Stimulated activated CD8-positive, alpha-beta memory T cell treated with anti-CD3 and anti-CD28 coated beads, Interleukin-2, amount 100 ng/mL, for 1 hour (primary cell): ENCODE measurements at regions not wholly inside any gene's neighbourhood (a gene's known extent, or its start where the extent isn't known, plus 50 kb on each side); places are given as distances from the start of the nearest gene placed in this dataset.
A peak's percentile ranks its signal among the peaks of the same experiment; 100 is the strongest.
"Not testable (repeated sequence)": the region's sequence is repeated elsewhere in the genome, so short reads cannot be mapped to it uniquely, and the experiment has no call there.

Experiments used
- DNase-seq, 2 donors: peaks; one replicate each; pipeline ENCODE4 v3.0.0-alpha.2; 2020; ENCODE audit warnings: low read depth in 2 of 2

DNA sequence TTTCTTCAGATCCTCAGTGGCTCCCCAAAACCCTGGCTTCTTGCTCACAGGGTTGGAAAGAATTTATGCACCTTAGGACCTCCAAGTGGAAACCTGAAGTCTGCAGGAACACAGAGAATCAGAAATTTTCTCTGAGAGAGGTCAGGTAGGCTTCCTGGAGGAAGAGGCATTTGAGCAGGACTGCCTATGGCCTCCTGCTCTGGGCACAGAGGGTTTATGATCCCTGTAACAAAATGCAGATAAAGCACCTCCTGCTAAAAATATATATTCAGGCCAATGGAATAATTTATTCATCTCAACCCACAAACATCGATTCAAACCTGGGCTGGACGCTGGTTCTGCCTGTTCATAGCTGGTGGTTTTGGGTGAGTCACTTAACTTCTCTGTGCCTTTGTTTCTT lies 68.1 kb upstream of the FGF3 start:
- no peak for DNase-seq

DNA sequence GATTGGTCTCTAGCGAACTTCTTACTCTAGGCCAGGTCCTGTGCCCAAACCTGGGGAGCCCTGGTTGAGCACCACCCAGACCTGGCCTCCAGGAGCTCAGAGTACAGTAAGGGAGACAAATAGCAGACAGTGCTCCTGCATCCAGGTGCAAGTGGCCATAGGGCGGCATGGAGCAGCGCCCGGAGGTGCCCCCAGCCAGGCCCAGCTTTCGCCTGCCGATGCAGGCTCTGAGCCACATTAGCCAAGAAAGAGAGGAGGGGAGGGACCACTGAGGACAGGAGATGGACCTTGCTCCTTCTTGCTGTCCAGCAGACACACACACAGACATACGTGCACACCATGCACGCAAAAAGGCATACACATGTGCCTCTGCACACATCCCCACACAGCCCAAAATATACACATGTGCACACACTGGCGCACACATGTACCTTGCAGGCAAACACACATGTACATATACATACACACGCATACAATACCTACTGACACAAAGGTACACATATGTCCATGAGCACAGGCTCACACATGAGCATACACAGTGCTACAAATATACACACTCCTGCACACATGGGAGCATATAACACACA lies 68.7 kb upstream of the FGF3 start:
- DNase-seq: no peak

DNA sequence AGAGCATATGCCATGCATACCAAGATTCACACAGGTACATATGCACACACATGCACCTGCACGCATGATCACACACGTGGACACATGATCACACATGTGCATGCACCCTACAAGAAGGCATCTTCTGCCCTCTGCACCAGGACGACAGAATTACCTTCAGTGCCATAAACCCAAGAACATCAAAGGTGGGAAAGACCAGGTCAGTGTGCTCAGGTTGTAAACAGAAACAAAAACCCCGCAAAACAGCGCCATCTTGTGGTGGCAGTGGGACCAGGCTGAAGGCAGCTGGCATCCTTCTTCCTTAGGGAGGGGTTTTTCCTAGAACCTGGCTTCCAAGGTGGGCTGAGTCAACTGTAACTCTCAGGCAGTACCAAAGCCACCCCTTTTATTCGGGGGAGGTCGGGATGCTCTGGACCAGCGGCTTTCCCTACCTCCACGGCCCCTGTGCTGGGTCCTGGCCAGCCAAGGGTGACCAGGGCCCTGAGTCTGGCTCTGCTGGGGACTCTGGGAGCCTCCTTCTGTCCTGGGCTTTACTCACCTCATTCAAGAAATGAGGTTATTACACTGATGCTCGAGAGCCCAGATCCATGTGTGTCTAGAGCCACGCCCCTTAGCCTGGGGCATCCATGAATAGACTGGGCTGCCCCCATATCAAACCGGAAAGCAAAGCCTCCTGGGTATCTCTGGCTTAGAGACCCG lies 69.4 kb upstream of the FGF3 start:
- peak; percentile 28 to 43 for DNase-seq

DNA sequence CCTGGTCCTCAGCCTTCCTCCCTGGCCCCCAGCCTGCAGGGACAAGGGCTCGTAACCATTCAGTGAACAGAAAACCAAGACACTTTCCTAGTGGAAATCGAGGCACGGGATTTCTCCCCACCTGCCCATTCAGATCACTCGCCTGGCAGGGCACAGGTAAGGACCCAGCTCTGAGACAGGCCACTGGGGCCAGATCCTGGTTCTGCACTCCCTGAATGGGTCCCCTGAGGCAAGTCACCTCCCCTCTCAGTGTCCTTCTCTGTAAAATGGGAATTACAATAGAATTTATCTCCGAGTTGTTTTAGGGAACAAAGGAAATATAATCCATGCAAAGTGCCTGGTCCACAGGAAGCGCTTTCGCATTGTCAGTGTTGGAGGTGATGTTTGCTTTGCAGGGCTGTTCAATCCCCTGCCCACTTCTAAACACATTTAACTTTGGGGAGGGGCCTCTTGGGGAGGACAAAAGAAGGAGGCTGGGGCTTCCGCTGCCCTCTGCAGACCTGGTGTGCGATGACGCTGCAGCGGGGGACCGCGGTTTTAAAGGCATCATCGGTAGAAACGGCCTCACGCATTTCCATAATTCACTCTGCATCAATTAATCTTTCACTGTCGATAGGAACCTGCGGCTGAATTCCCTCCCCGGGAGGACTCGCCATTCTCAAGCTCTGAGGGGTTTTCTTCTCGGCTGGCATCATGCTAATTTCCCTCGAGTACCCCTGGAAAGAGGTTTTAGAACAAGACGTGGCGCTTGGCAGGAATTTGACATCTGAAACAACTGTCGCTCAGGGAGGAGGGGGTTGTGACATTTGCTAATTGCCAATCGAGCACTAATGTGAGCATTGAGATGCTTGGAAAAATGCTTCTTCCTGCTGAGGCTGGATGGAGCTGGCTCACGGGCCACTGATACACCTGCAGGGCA lies 70.4 kb upstream of the FGF3 start:
- DNase-seq: no peak

- DNase-seq: no peak
Measured at GRCh38 chr11:69890476-69890875, 71.3 kb upstream of the FGF3 start.

DNA sequence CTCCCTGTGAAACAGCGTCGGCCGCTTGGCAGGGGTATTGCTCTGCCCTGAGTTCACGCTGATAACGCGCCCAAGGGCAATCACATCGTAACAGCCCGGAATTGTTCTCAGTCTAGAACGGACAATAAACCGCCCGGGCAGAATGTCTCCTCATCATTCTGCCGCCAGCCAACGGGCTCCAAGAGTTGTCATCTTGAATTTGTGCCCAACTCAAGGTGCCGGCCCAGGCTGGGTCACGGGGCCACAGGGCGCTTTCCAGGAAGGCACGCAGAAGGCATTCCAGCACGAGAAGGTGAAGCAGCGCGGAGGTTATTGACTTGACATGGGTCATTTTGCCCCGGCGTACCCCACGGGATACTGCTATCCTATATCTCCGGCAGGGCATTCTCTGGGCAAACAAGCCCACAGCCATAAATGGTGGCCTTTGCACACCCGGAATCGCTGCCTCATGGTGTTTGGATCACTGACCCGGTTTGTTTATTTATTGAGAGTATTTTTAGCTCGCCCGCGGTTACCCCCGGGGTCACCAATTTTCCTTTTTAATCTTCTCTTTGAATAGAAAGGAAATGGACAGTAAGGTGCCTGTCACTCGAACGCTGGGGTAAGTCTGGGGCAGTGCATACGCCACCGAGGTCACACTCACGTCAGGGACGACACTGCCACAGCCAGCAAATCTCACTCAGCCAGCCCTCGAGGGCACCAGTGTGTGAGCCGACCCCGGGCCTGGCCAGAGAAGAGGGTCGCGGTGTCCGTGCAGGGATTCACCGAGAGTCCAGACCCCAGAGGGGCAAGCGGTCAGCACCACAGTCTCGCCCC lies 72.4 kb upstream of the FGF3 start:
- DNase-seq: no peak

DNA sequence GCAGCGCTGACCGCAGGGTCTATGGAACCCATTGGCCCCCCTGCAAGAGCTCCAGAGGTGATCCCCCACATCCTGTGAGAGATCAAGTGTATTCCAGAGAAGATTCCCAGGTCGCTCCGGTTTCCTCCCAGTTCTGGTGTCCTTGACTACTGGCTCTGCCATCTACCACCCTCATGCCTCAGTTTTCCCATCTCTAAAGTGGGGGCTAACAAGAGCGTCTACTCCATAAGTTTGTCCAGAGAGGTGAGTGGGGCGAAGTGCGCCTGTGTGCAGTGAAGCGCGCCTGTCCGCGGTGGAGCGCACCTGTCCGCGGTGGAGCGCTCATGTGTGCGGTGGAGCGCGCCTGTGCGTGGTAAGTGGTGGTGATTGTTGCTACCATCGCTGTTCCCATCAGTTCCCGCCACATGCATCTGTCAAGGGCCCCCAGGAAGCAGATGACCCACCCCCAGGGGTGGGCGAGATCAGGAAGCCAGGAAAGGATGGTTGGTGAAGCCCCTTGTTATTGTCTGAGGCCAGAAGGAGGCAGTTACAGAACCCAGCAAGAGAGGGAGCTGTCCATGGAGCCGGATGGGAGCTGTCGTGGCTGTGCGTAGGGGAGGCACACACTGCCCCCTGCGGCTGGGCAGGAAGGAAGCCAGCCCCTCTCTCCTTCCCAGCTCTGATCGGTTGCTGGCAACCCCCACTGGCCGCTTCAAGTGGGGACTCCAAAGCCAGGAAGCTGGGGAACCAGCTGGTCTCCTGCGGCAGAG lies 73.2 kb upstream of the FGF3 start:
- no peak for DNase-seq

GRCh38 chr11:69892986-69893555 lies 73.9 kb upstream of the FGF3 start:
- no peak for DNase-seq

DNA sequence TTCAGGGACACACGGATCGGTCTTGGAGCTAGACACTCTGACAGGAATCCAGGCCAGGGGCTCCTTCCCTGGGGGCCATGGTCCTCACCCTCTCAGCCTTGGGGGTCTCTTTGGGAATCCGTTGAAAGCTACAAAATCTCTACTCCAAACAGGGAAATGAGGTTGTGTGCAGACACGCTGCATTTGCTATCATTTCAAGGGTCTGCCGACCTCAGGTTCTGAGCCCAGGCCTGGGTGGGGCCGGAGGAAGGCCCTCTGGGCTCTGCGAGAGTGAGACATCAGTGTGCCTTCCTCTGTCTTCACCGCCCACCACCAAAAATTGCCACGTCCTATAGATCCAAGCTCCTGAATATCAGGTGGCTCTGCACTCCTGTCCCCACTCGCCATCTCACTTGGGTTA lies 74.4 kb upstream of the FGF3 start:
- no peak for DNase-seq

DNA sequence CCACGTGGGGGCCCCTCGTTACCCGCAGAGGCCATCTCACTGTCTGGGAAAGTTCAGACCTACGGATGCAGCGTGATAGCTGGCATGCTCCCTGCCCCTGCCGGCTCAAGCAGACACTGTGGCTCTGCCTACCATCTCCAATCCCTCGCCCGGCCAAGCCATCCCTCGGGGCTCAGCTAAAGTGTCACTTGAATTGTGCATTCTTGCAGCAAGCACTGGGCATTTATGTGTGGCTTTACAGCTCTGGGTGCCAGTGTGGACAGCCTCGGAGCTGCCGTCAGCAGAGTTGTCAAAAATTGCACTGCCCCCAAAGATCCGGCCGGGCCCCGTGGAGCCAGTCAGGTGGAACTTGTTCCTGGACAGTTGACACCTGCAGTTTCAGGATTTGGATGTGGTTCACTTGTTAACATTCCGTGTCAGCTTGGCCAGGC lies 75.0 kb upstream of the FGF3 start:
- DNase-seq: no peak

GRCh38 chr11:69894648-69895047 lies 75.4 kb upstream of the FGF3 start:
- no peak for DNase-seq

- no peak for DNase-seq
Measured at GRCh38 chr11:69896250-69896649, 77.0 kb upstream of the FGF3 start.

- no peak for DNase-seq
Measured at GRCh38 chr11:69898123-69898522, 78.9 kb upstream of the FGF3 start.

DNA sequence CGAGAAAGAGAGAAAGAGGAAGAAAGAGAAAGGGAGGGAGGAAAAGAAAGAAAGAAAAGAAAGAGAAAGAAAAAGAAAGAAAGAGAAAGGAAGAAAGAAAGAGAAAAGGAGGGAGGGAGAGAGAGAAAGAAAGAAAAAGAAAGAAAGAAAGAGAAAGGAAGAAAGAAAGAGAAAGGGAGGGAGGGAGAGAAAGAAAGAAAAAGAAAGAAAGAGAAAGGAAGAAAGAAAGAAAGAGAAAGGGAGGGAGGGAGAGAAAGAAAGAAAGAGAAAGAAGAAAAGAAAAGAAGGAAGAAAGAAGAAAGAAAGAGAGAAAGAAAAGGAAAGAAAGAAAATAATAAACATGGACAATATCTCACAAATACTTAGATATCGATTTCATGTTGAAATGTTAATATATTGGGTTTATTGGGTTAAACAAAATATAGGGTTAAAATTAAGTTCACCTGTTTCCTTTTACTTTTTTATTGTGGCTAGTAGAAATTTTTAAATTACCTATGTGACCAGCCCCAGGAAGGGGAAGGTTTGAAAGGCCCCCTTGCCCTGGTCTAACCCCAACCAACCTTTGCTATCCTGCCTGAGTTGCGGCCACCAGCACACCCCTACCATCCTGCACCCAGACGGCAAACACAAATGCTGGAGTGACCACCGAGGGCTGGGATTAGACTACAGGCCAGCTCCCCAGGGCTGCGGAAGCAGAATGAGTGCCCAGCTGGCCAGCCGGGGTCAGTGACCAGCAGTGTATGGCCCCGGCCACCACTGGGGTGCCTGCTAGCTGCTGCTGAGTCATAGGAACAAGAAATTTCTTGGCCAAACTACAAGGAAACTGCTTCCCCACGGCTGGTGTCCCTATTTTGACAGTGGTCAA lies 81.0 kb upstream of the FGF3 start:
- no peak for DNase-seq

GRCh38 chr11:69900822-69901302 lies 81.6 kb upstream of the FGF3 start:
- DNase-seq: not testable (repeated sequence)

DNA sequence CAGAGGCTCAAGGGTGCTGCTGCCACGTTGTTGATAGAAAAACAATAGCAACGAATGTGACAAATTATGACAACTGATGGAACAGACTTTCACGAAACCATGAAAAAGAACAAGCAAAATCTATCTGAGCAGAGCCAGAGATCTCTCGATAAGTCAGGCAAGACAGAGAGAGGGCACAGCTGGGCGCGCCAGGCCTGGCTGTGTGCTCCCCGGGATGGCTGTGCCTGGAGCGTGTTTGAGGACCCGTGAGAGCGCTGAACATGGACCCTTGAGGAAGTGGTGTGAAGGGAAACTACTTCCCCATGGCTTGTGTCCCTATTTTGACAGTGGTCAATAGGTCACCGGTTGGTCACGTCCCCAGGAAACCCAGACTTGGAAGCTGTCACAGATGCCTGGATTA lies 83.1 kb upstream of the FGF3 start:
- no peak for DNase-seq

- no peak for DNase-seq
Measured at GRCh38 chr11:69903211-69903610, 84.0 kb upstream of the FGF3 start.

- DNase-seq: no peak
Measured at GRCh38 chr11:69904161-69904973, 85.2 kb upstream of the FGF3 start.
